ENCODE measurements at regions not wholly inside any gene's neighbourhood (a gene's known extent, or its start where the extent isn't known, plus 50 kb on each side); places are given as distances from the start of the nearest gene placed in this dataset.

DNA sequence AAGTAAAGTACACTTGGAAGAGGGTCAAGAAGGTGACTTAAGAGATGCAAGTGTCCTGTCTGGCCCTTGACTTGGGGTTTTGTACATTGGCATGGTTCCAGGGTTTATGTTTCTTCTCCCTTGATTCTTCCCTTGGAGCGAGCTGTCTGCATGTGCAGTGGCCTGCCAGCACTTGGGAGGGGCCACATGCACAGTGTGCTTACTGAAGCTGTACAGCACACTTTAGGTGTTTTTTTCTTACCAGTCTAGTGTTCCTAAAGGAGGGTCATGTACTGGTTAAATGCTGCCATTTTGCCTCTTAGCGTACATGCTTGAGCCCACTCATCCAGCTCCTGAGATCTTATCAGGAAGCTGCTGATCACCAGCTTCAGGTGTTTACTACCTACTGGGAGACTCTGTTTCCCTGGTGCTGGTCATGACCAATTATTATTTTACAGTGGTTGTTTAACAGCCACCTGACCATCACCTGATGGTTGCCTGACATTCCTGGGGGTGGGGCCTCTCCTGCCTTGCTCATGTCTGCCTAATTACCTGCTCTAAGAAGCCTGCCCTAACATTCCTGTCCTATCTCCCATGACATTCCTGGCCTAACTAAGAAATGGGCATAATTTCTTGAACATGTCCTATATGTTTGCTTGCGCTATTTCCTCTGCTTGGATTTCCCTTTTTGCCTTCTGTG is 182.9 kb downstream of the MCHR2 start:
- TF ChIP-seq, protein P1, sequence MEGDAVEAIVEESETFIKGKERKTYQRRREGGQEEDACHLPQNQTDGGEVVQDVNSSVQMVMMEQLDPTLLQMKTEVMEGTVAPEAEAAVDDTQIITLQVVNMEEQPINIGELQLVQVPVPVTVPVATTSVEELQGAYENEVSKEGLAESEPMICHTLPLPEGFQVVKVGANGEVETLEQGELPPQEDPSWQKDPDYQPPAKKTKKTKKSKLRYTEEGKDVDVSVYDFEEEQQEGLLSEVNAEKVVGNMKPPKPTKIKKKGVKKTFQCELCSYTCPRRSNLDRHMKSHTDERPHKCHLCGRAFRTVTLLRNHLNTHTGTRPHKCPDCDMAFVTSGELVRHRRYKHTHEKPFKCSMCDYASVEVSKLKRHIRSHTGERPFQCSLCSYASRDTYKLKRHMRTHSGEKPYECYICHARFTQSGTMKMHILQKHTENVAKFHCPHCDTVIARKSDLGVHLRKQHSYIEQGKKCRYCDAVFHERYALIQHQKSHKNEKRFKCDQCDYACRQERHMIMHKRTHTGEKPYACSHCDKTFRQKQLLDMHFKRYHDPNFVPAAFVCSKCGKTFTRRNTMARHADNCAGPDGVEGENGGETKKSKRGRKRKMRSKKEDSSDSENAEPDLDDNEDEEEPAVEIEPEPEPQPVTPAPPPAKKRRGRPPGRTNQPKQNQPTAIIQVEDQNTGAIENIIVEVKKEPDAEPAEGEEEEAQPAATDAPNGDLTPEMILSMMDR (IDR thresholded peaks at IDR 0.05; ENCODE audit: low read depth, low read length), result no peak
- TF ChIP-seq EZH2phosphoT487 (IDR thresholded peaks at IDR 0.05; ENCODE audit: low read depth), result no peak
